GM10248 (cell line): ENCODE measurements at regions not wholly inside any gene's neighbourhood (a gene's known extent, or its start where the extent isn't known, plus 50 kb on each side); places are given as distances from the start of the nearest gene placed in this dataset.

ENCODE experiments used
- CTCF ChIA-PET: fragments of 300-600 bp; sonication (Branson Sonifier 250); formaldehyde crosslinking; extraction: SDS; loops from one replicate; lab custom pipeline; 2021; ENCODE audit warnings: antibody characterized with exemption; lab: Yijun Ruan, JAX
- POLR2A ChIA-PET: fragments of 350-650 bp; sonication (Branson Sonifier 250); formaldehyde crosslinking; extraction: SDS; loops from one replicate; lab custom pipeline; 2020; ENCODE audit warnings: antibody characterized with exemption; lab: Yijun Ruan, JAX
- DNase-seq: peaks from one replicate; pipeline ENCODE4 v3.0.0; 2012; ENCODE audit errors: extremely low spot score
- CTCF ChIP-seq: IDR thresholded peaks from 2 replicates; pipeline ENCODE4 v1.5.1; 2012; ENCODE audit warnings: mild to moderate bottlenecking, low read depth; ENCODE audit errors: extremely low read depth, missing control alignments, control extremely low read depth

- DNase-seq = no peak
- CTCF ChIA-PET = interaction anchor here (2.9 kb wide), 1 partner anchor 14 kb away, joined by 10 read pairs; no protein-coding TSS in a partner anchor
- POLR2A ChIA-PET = no interaction called here
- TF ChIP-seq CTCF = no peak
Observed at GRCh38 chr20:37579106-37579505, 51.4 kb upstream of the BLCAP start.

GRCh38 chr20:37577981-37578380 lies 50.3 kb upstream of the BLCAP start:
- DNase-seq = no peak
- ChIA-PET CTCF (no interaction called here), POLR2A (no interaction called here)
- no peak for TF ChIP-seq CTCF
